ENCODE measurements at regions not wholly inside any gene's neighbourhood (a gene's known extent, or its start where the extent isn't known, plus 50 kb on each side); places are given as distances from the start of the nearest gene placed in this dataset.

DNA sequence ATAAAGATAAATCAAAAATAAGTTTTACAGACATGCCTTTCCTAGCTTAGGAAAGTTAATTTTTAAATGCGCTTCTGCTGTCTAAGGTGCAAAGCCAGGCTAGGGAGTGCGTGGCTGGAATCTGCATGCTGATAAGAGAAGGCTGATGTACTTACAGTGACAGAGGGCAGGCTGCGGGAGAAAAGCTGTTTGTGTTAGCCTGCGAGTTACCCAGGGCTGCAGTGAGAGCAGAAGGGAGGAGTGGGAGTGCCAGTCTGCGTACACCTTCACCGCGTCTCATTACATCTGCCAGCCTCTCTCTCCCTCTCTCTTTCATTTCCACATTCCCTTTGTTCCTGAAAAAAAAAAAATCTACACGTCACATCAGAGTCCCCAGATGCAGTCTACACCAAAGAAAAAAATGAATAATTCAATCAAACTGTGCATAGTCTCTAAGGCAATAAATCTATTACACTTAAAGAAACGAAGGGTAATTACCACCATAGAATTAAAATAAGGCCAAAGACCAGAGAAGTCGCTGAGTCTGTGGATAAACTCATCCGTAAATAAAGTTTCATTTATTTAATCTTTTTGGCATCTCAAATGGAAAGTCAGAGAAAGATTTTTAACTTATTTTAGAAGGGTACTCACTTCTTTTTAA, 126.4 kb upstream of the C11orf58 start:
- Histone ChIP-seq H2BK120ac (ENCODE audit: low read depth, low read length) (no peak overlapping the region), H3K79me2 (ENCODE audit: control insufficient read depth, insufficient read depth, low read length) (no peaks in the 10 kb centered on the region), H2AK5ac (ENCODE audit: low read length) (no peak overlapping the region), H3K79me1 (ENCODE audit: low read length) (no peaks in the 10 kb centered on the region), H3K23ac (ENCODE audit: low read length) (no peak overlapping the region), H3K4me2 (ENCODE audit: low read length) (no peak overlapping the region), H3K56ac (ENCODE audit: low read length) (no peak overlapping the region), H3K9ac (ENCODE audit: low read length) (no peak overlapping the region), H3K4me1 (ENCODE audit: control insufficient read depth, low read depth, low read length) (no peaks in the 10 kb centered on the region), H2BK15ac (replicated peaks; ENCODE audit: low read depth) (no peak overlapping the region), H3K18ac (ENCODE audit: low read length) (no peak overlapping the region), H3K36me3 (ENCODE audit: control insufficient read depth, insufficient read depth, low read length) (no peaks in the 10 kb centered on the region), H4K8ac (ENCODE audit: low read depth, low read length) (no peak overlapping the region), H3K4ac (ENCODE audit: low read depth, low read length) (no peak overlapping the region), H3K27ac (ENCODE audit: low read depth, low read length) (no peak overlapping the region), H4K5ac (ENCODE audit: low read length) (no peak overlapping the region), H2BK5ac (ENCODE audit: low read length) (no peak overlapping the region), H3K27me3 (ENCODE audit: insufficient read depth, low read length, poor library complexity) (peaks cover 47% of the 10 kb centered on the region), H3K4me3 (ENCODE audit: low read length) (no peak overlapping the region)
- no CpG with 5 or more reads among the region's 11 CpGs for WGBS (ENCODE audit: extremely low coverage, insufficient coverage, low lambda C conversion rate)
- peak; percentile 56 for DNase-seq

DNA sequence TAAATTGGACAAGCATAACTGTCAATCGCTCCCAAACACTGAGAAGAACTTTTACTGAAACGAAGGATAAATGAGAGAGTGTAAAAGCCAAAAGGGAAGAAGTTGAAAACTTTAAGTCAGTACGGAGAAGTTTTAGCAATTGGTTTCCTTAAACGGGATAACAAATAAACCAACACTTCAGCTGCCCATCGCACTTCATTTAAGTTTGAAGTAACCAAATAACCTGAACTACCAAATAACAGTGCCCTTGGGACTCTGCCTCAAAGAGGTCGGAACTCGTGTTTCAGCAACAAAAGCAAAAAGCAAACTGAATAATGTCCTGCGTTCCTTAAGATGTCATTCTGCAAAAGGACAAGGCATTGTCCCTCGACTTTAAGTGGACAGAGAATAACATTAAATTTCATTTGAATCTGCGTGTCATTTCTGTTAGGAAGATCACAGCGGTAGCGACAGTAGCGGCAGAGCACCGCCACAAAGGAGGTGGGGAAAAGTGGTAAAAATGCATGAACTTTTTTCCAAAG, 127.0 kb upstream of the C11orf58 start:
- Histone ChIP-seq H3K79me1 (ENCODE audit: low read length) (no peaks in the 10 kb centered on the region), H3K79me2 (ENCODE audit: control insufficient read depth, insufficient read depth, low read length) (no peaks in the 10 kb centered on the region), H3K4me1 (ENCODE audit: control insufficient read depth, low read depth, low read length) (no peaks in the 10 kb centered on the region), H3K56ac (ENCODE audit: low read length) (no peak overlapping the region), H2BK120ac (ENCODE audit: low read depth, low read length) (no peak overlapping the region), H2BK15ac (replicated peaks; ENCODE audit: low read depth) (no peak overlapping the region), H3K36me3 (ENCODE audit: control insufficient read depth, insufficient read depth, low read length) (no peaks in the 10 kb centered on the region), H3K4me2 (ENCODE audit: low read length) (no peak overlapping the region), H3K4me3 (ENCODE audit: low read length) (no peak overlapping the region), H3K18ac (ENCODE audit: low read length) (no peak overlapping the region), H3K27me3 (ENCODE audit: insufficient read depth, low read length, poor library complexity) (peaks cover 47% of the 10 kb centered on the region), H3K23ac (ENCODE audit: low read length) (no peak overlapping the region), H3K27ac (ENCODE audit: low read depth, low read length) (no peak overlapping the region), H4K8ac (ENCODE audit: low read depth, low read length) (no peak overlapping the region), H2AK5ac (ENCODE audit: low read length) (no peak overlapping the region), H2BK5ac (ENCODE audit: low read length) (no peak overlapping the region), H4K5ac (ENCODE audit: low read length) (no peak overlapping the region), H3K4ac (ENCODE audit: low read depth, low read length) (no peak overlapping the region), H3K9ac (ENCODE audit: low read length) (no peak overlapping the region)
- no CpG with 5 or more reads among the region's 14 CpGs for WGBS (ENCODE audit: extremely low coverage, insufficient coverage, low lambda C conversion rate)
- peak; percentile 10 for DNase-seq

DNA sequence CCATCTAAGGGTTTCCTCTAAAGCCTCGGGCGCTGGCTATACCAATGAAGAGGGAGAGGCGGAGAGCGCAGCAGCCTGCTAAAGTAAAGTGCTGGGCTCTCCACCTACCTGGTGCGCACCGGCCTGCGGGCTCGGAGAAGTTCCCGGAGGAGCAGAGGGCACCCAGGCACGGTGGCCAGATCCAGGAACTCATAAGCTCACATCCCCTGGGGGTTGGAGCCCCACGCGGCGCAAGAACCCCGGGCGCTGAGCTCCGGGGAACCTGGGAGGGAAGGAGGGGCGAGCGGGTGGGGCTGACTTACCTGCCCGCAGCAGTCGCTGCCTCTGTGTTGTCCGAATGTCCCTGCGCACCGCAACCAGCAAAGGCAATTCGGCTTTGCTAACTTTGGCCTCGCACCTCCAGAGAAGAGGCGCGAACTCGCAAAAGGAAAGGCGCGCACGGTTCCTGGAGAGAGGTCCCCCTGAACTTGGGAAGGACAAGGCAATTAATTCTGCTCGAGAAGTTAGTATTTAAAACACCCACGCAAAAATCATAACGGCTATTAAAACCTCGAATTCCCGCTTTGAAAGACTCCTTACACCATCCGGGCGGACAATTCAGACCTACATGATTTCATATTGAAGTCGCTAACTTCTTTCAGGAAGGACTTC, 127.6 kb upstream of the C11orf58 start:
- peak; percentile 39 for DNase-seq
- no peak overlapping the region for H2BK120ac ChIP-seq (ENCODE audit: low read depth, low read length)
- H3K4me3 ChIP-seq (ENCODE audit: low read length) = no peak overlapping the region
- H3K23ac ChIP-seq (ENCODE audit: low read length) = no peak overlapping the region
- no peak overlapping the region for H2AK5ac ChIP-seq (ENCODE audit: low read length)
- peak overlapping the region; percentile 12 for H3K4me2 ChIP-seq (ENCODE audit: low read length)
- H3K56ac ChIP-seq (ENCODE audit: low read length) = no peak overlapping the region
- H3K9ac ChIP-seq (ENCODE audit: low read length) = no peak overlapping the region
- peaks cover 47% of the 10 kb centered on the region for H3K27me3 ChIP-seq (ENCODE audit: insufficient read depth, low read length, poor library complexity)
- WGBS (ENCODE audit: extremely low coverage, insufficient coverage, low lambda C conversion rate) = no CpG with 5 or more reads among the region's 39 CpGs
- no peak overlapping the region for H2BK15ac ChIP-seq (replicated peaks; ENCODE audit: low read depth)
- no peaks in the 10 kb centered on the region for H3K79me2 ChIP-seq (ENCODE audit: control insufficient read depth, insufficient read depth, low read length)
- H3K36me3 ChIP-seq (ENCODE audit: control insufficient read depth, insufficient read depth, low read length) = no peaks in the 10 kb centered on the region
- no peak overlapping the region for H3K27ac ChIP-seq (ENCODE audit: low read depth, low read length)
- H2BK5ac ChIP-seq (ENCODE audit: low read length) = no peak overlapping the region
- no peak overlapping the region for H3K4ac ChIP-seq (ENCODE audit: low read depth, low read length)
- no peaks in the 10 kb centered on the region for H3K79me1 ChIP-seq (ENCODE audit: low read length)
- H3K4me1 ChIP-seq (ENCODE audit: control insufficient read depth, low read depth, low read length) = no peaks in the 10 kb centered on the region
- no peak overlapping the region for H3K18ac ChIP-seq (ENCODE audit: low read length)
- no peak overlapping the region for H4K8ac ChIP-seq (ENCODE audit: low read depth, low read length)
- H4K5ac ChIP-seq (ENCODE audit: low read length) = no peak overlapping the region

DNA sequence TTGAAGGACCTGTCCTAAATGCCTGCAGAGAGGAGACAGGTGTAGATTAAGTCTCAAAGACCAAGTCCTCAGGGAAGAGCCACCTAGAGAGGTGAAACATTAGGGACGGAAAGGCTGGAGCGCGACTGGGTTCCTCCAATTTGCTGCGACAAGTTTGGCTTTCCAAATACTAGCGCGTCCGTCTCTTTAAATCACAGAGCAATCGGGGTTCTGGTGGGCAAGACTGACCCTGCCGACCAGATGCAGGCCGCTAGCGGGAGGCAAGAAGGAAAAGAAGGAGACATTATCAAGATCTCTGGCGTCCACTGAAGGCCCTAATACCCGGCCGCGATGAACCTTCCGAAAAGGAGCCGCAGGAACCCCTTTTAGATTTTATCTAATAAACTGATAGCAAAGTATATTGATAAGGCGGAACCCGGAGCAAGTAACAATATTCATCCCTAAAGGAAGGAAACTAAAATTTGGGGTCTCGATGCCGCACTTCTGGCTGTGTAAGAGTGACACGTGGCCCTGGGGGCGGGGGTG, 128.2 kb upstream of the C11orf58 start:
- Histone ChIP-seq H3K4me1 (ENCODE audit: control insufficient read depth, low read depth, low read length) (no peaks in the 10 kb centered on the region), H3K4me2 (ENCODE audit: low read length) (no peak overlapping the region), H3K79me1 (ENCODE audit: low read length) (no peaks in the 10 kb centered on the region), H4K8ac (ENCODE audit: low read depth, low read length) (no peak overlapping the region), H3K4me3 (ENCODE audit: low read length) (no peak overlapping the region), H3K27me3 (ENCODE audit: insufficient read depth, low read length, poor library complexity) (peaks cover 47% of the 10 kb centered on the region), H3K23ac (ENCODE audit: low read length) (peak overlapping the region; percentile 33), H3K56ac (ENCODE audit: low read length) (no peak overlapping the region), H3K36me3 (ENCODE audit: control insufficient read depth, insufficient read depth, low read length) (no peaks in the 10 kb centered on the region), H3K27ac (ENCODE audit: low read depth, low read length) (no peak overlapping the region), H4K5ac (ENCODE audit: low read length) (no peak overlapping the region), H2BK5ac (ENCODE audit: low read length) (no peak overlapping the region), H2AK5ac (ENCODE audit: low read length) (no peak overlapping the region), H3K79me2 (ENCODE audit: control insufficient read depth, insufficient read depth, low read length) (no peaks in the 10 kb centered on the region), H3K4ac (ENCODE audit: low read depth, low read length) (no peak overlapping the region), H2BK15ac (replicated peaks; ENCODE audit: low read depth) (no peak overlapping the region), H2BK120ac (ENCODE audit: low read depth, low read length) (no peak overlapping the region), H3K18ac (ENCODE audit: low read length) (no peak overlapping the region), H3K9ac (ENCODE audit: low read length) (no peak overlapping the region)
- DNase-seq = peak; percentile 7
- WGBS (ENCODE audit: extremely low coverage, insufficient coverage, low lambda C conversion rate) = no CpG with 5 or more reads among the region's 23 CpGs

DNA sequence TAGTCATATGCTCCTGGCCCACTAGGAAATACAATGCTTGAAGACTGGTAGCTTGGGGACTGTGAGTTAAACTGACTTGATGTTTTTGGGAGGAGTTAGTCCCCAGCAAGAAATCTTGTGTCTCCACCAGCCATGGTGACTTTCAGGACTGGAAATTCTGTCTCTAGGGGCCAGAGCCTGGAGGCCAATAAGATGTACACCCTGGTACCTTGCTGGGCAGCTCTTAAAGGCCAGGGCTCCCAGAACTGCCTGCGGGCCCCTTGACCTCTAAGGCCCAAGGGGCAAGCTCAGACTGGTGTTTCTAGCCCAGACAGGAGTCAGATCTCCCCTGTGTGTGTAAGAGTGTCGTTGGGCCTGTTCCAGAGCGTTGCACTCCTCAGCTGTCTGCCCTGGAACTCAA, 128.7 kb upstream of the C11orf58 start:
- no peak overlapping the region for H2BK120ac ChIP-seq (ENCODE audit: low read depth, low read length)
- no peak overlapping the region for H3K23ac ChIP-seq (ENCODE audit: low read length)
- H3K27ac ChIP-seq (ENCODE audit: low read depth, low read length) = no peak overlapping the region
- no peak overlapping the region for H3K9ac ChIP-seq (ENCODE audit: low read length)
- H2BK15ac ChIP-seq (replicated peaks; ENCODE audit: low read depth) = no peak overlapping the region
- H2BK5ac ChIP-seq (ENCODE audit: low read length) = no peak overlapping the region
- H3K4me2 ChIP-seq (ENCODE audit: low read length) = no peak overlapping the region
- H3K79me1 ChIP-seq (ENCODE audit: low read length) = no peaks in the 10 kb centered on the region
- WGBS (ENCODE audit: extremely low coverage, insufficient coverage, low lambda C conversion rate) = no CpG with 5 or more reads among the region's 3 CpGs
- H3K4me1 ChIP-seq (ENCODE audit: control insufficient read depth, low read depth, low read length) = no peaks in the 10 kb centered on the region
- peaks cover 47% of the 10 kb centered on the region for H3K27me3 ChIP-seq (ENCODE audit: insufficient read depth, low read length, poor library complexity)
- no peak overlapping the region for H3K4me3 ChIP-seq (ENCODE audit: low read length)
- H4K5ac ChIP-seq (ENCODE audit: low read length) = no peak overlapping the region
- H3K79me2 ChIP-seq (ENCODE audit: control insufficient read depth, insufficient read depth, low read length) = no peaks in the 10 kb centered on the region
- no peak overlapping the region for H3K18ac ChIP-seq (ENCODE audit: low read length)
- no peak overlapping the region for H3K56ac ChIP-seq (ENCODE audit: low read length)
- DNase-seq = no peak
- no peaks in the 10 kb centered on the region for H3K36me3 ChIP-seq (ENCODE audit: control insufficient read depth, insufficient read depth, low read length)
- no peak overlapping the region for H3K4ac ChIP-seq (ENCODE audit: low read depth, low read length)
- no peak overlapping the region for H4K8ac ChIP-seq (ENCODE audit: low read depth, low read length)
- no peak overlapping the region for H2AK5ac ChIP-seq (ENCODE audit: low read length)
